IPS-NIHi7 (cell line): ENCODE measurements at regions not wholly inside any gene's neighbourhood (a gene's known extent, or its start where the extent isn't known, plus 50 kb on each side); places are given as distances from the start of the nearest gene placed in this dataset.
"Not testable (repeated sequence)": the region's sequence is repeated elsewhere in the genome, so short reads cannot be mapped to it uniquely, and the experiment has no call there.

Experiments
- DNase-seq: peaks from one replicate; pipeline ENCODE4 v3.0.0; 2012; ENCODE audit warnings: mixed read lengths; ENCODE audit errors: extremely low spot score

- DNase-seq, result not testable (repeated sequence)
Measured at GRCh38 chr15:20473465-20473864, 68.1 kb downstream of the GOLGA6L6 start.

DNA sequence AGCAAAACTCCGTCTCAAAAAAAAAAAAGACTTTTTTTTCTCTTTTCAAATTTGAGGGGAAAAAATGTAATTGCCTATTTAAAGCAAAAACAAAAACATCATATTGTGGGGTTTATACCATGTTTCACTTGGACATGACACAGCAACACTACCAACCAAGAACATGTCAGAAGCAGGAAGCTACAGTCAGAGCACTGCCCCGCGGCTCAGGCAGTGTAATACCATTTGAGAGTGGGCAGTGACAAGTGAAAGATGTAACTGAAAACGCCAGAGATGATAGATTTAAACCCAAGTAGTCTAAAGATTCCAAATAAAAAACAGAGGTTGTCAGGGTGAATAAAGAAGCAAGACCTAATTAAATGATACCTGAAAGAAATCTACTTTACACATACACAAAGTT is 68.6 kb downstream of the GOLGA6L6 start:
- DNase-seq, result not testable (repeated sequence)

GRCh38 chr15:20470810-20471209 is 70.8 kb downstream of the GOLGA6L6 start:
- DNase-seq, result not testable (repeated sequence)

DNA sequence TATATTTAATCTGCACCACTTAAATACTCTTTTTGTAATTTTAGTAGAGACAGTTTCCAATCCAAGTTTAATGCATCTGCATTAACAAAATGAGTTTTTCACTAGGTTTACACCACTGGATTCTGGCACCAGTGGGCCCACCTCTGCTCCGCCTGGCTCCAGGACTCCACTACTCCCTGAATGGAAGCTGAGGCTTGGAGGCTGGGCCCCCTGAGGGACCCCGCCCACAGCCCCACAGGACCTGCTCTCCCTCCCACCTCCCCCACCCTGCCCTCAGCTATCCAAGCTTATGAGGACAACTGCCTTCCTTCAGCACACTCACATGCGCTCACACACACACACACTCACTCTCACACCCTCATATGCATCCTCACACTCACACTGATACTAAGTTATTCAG is 100.5 kb downstream of the GOLGA6L6 start:
- DNase-seq, result not testable (repeated sequence)

DNA sequence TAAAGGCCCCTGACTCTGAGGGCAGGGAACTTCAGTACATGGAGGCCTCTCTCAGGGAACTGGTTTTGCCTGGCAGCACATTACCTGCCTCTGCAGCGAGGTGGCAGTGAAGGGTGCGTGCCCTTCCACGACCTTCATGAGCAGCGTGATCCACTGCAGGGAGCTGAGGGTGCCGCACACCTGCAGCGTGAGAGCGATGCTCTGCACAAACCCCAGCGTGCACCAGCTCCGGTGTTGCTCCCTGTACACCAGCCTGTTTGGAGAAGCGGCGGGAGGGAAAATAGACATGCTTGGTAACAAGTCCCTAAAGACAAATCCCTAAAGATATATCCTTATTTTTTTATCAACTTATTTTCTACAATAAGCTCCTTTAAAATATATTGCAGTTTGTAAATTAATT is 101.2 kb downstream of the GOLGA6L6 start:
- not testable (repeated sequence) for DNase-seq

DNA sequence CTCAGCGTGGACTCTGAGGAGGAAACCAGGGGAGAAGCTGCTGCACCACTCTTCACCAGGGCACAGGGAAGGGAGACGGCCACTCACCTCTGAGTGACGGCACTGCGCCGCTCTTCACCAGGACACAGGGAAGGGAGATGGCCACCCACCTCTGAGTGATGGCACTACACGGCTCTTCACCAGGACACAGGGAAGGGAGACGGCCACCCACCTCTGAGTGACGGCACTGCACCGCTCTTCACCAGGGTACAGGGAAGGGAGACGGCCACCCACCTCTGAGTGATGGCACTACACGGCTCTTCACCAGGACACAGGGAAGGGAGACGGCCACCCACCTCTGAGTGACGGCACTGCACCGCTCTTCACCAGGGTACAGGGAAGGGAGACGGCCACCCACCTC is 102.5 kb downstream of the GOLGA6L6 start:
- not testable (repeated sequence) for DNase-seq

DNA sequence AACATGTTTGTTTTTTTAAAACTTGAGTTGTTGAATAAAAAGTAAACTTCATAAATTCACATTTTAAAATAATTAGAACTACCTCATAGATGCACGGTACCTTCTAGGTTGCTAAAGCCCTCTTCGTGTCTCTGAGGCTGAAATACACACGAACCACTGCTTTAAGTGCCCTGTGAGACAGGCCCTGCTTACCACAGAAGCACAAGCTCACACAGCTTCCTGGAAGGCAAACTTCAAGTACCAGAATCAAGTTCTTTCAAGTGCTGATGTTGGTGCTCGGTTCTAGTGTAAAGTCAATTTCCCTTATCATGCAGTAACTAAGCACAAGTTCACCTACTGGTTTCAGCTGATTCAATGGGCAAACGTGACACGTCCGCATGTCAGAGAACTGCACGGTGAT is 103.3 kb downstream of the GOLGA6L6 start:
- not testable (repeated sequence) for DNase-seq

- not testable (repeated sequence) for DNase-seq
Measured at GRCh38 chr15:20433468-20433867, 108.1 kb downstream of the GOLGA6L6 start.

GRCh38 chr15:20430495-20430894 is 111.1 kb downstream of the GOLGA6L6 start:
- not testable (repeated sequence) for DNase-seq

GRCh38 chr15:20420710-20421109 is 120.9 kb downstream of the GOLGA6L6 start:
- DNase-seq, result not testable (repeated sequence)

GRCh38 chr15:20416618-20417017 is 125.0 kb downstream of the GOLGA6L6 start:
- DNase-seq, result not testable (repeated sequence)

GRCh38 chr15:20409667-20410198 is 131.9 kb downstream of the GOLGA6L6 start:
- not testable (repeated sequence) for DNase-seq

DNA sequence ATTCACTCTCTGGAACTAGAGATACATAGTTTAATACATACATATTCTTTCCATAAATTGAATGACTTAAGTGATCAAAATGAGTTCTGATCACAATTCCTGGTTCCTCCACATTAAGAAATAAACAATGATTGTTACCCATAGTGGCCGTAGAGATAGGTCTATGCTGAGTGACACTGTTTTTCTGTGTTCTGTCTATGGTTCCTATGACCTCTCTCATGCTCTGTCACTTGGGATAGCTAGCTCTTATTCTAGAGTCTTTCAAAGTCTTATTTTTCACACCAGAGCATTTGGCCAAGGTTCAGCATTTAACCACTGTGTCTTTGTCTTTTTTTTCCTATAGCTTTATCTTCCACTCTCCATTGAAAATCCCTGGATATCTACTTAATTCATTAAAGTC is 132.4 kb downstream of the GOLGA6L6 start:
- DNase-seq, result no peak

GRCh38 chr15:20407553-20407952 is 134.0 kb downstream of the GOLGA6L6 start:
- DNase-seq, result no peak

- DNase-seq, result not testable (repeated sequence)
Measured at GRCh38 chr15:20404571-20404970, 137.0 kb downstream of the GOLGA6L6 start.

DNA sequence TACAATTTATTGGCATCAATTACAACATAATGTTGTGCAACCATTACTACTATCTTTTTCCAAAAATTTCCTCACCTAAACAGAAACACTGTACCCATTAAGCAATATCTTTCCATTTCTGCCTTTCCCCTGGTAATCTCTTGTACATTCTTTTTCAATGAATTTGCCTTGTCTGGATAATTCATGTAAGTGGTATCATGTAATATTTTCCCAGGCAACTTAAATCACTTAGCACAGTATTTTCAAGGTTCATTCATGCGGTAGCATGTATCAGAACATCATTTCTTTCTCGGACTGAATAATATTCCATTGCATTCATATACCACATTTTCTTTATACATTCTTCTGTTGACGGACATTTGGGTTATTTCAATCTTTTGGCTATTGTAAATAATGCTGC is 139.0 kb downstream of the GOLGA6L6 start:
- DNase-seq, result not testable (repeated sequence)

DNA sequence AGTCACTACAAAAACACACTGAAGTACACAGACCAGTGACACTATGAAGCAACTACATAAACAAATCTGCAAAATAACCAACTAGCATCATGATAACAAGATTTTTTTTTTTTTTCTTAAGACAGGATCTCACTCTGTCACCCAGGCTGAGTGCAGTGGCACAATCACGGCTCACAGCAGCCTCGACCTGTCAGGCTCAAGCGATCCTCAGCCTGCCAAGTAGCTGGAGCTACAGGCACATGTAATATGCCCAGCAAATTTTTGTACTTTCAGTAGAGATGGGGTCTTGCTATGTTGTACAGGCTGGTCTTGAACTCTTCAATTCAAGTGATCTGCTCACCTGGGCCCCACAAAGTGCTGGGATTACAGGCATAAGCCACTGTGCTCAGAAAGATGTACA is 140.5 kb downstream of the GOLGA6L6 start:
- not testable (repeated sequence) for DNase-seq

GRCh38 chr15:20398680-20399079 is 142.9 kb downstream of the GOLGA6L6 start:
- DNase-seq, result not testable (repeated sequence)

- DNase-seq, result not testable (repeated sequence)
Measured at GRCh38 chr15:20388161-20388560, 153.4 kb downstream of the GOLGA6L6 start.

GRCh38 chr15:20386198-20386597 is 155.4 kb downstream of the GOLGA6L6 start:
- no peak for DNase-seq

GRCh38 chr15:20380199-20380598 is 161.4 kb downstream of the GOLGA6L6 start:
- not testable (repeated sequence) for DNase-seq

DNA sequence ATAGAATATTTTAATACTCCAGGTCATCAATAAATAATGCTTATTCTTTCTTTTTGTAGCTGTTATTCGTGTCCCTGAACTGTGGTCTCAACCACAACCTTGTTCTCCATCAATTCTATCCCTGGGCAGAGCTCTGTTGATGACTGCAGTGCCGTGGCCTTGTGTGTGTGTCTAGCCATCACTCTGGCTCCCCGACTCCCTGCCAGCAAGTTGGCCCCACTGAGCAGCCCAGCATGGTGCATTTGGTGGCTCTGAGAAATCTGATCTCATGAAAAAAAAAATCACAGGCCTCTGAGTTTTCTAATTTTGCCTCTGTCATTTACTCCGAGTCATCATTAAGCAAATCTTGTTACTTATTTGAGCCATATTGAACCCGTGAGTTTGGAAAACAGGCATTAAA is 164.7 kb downstream of the GOLGA6L6 start:
- no peak for DNase-seq

- not testable (repeated sequence) for DNase-seq
Measured at GRCh38 chr15:20372416-20372815, 169.2 kb downstream of the GOLGA6L6 start.

DNA sequence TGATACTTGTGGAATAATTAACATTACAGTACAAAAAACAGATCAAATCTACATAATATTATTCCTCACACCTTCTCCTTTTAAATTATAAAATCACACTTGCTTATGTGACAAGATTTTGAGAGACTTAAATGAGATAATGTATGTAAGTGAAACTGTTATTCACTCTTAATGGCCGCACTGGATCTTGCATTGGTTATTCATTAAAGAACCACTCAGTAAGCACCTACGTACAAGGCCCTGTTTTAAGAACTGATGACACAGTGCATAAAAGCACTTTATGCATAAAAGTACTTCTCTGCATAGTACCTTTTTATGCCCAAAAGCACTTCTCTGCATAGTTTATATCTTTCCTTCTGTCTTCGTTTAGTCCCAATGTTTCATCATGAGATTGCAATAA is 172.1 kb downstream of the GOLGA6L6 start:
- no peak for DNase-seq
